GM06990 (cell line): ENCODE measurements at regions not wholly inside any gene's neighbourhood (a gene's known extent, or its start where the extent isn't known, plus 50 kb on each side); places are given as distances from the start of the nearest gene placed in this dataset.
A peak's percentile ranks its signal among the peaks of the same experiment; 100 is the strongest.
"Not testable (repeated sequence)": the region's sequence is repeated elsewhere in the genome, so short reads cannot be mapped to it uniquely, and the experiment has no call there.

Experiments used
- DNase-seq: peaks from one replicate; pipeline ENCODE4 v3.0.0-alpha.2; 2011; ENCODE audit not compliant: insufficient read length; ENCODE audit errors: extremely low read depth
- H3K27me3 ChIP-seq: replicated peaks from 2 replicates; pipeline ENCODE4 v1.6.0; 2011; ENCODE audit warnings: low read length; ENCODE audit not compliant: control insufficient read depth, insufficient read depth
- H3K36me3 ChIP-seq: 2 replicates; pipeline ENCODE4 v1.5.1; 2011; ENCODE audit warnings: low read length; ENCODE audit not compliant: control insufficient read depth, insufficient read depth
- H3K4me3 ChIP-seq: replicated peaks from 2 replicates; pipeline ENCODE4 v1.5.1; 2011; ENCODE audit warnings: low read depth, mild to moderate bottlenecking, control low read depth, low read length
- TF ChIP-seq, protein P1 (sequence below): IDR thresholded peaks from 2 replicates; pipeline ENCODE4 v1.5.1; 2011; ENCODE audit warnings: low read length, control low read depth, mild to moderate bottlenecking, inconsistent platforms; ENCODE audit not compliant: insufficient read depth, poor library complexity, severe bottlenecking

GRCh38 chr4:77355731-77356130, 198.7 kb downstream of the CCNG2 start:
- Histone ChIP-seq H3K27me3 (no peaks in the 10 kb centered on the region), H3K36me3 (no peaks in the 10 kb centered on the region), H3K4me3 (no peak overlapping the region)
- no peak for DNase-seq
- TF ChIP-seq, protein P1, sequence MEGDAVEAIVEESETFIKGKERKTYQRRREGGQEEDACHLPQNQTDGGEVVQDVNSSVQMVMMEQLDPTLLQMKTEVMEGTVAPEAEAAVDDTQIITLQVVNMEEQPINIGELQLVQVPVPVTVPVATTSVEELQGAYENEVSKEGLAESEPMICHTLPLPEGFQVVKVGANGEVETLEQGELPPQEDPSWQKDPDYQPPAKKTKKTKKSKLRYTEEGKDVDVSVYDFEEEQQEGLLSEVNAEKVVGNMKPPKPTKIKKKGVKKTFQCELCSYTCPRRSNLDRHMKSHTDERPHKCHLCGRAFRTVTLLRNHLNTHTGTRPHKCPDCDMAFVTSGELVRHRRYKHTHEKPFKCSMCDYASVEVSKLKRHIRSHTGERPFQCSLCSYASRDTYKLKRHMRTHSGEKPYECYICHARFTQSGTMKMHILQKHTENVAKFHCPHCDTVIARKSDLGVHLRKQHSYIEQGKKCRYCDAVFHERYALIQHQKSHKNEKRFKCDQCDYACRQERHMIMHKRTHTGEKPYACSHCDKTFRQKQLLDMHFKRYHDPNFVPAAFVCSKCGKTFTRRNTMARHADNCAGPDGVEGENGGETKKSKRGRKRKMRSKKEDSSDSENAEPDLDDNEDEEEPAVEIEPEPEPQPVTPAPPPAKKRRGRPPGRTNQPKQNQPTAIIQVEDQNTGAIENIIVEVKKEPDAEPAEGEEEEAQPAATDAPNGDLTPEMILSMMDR, result no peak

DNA sequence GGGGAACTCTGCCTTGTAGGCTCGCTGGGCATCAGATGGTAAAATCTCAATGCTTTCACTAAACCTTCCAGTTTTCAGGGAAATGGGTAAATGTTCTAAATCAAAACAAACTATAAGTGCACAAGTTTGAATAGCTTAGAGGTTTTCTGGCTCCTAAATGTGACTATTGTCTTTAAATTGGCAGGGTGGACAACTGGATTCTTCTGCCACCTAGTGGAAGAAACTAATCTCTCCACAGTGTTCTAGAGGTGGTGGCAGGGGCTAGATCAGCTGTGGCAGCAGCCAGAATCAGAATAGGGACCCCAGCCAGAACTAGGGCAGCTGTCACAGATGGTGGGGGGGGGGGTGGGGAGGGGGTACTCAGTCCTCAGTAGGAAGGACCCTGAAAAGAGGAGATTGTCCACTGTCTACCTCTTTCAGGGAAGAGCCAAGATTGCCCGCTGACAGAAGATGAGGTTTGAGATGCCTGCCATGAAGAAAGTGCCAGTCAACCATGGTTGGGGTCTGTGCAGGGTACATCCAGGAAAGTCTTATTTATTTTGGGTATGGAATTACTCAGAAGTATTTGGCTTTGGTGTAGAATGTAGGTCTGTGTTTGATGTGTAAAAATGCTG, 201.4 kb downstream of the CCNG2 start:
- no peak for DNase-seq
- no peaks in the 10 kb centered on the region for H3K27me3 ChIP-seq
- H3K4me3 ChIP-seq, result no peak overlapping the region
- TF ChIP-seq, protein P1, result peak; percentile 72
- H3K36me3 ChIP-seq, result no peaks in the 10 kb centered on the region

GRCh38 chr4:77360451-77360850, 203.4 kb downstream of the CCNG2 start:
- TF ChIP-seq, protein P1, result no peak
- Histone ChIP-seq H3K36me3 (no peaks in the 10 kb centered on the region), H3K4me3 (no peak overlapping the region), H3K27me3 (no peaks in the 10 kb centered on the region)
- DNase-seq, result no peak

GRCh38 chr4:77366876-77367275, 209.9 kb downstream of the CCNG2 start:
- H3K27me3 ChIP-seq, DNase-seq: not testable (repeated sequence)

GRCh38 chr4:77367638-77368037, 210.6 kb downstream of the CCNG2 start:
- TF ChIP-seq, protein P1, result no peak
- no peak for DNase-seq
- Histone ChIP-seq H3K27me3 (no peaks in the 10 kb centered on the region; the same call in 1 of the 2 replicates), H3K4me3 (no peak overlapping the region), H3K36me3 (no peaks in the 10 kb centered on the region)

More at GRCh38 chr4:77366876-77367275, 209.9 kb downstream of the CCNG2 start:
- H3K4me3 ChIP-seq, H3K36me3 ChIP-seq: not testable (repeated sequence)

- no peak for DNase-seq
- H3K4me3 ChIP-seq, result no peak overlapping the region
- no peaks in the 10 kb centered on the region for H3K36me3 ChIP-seq
- peaks cover 1% of the 10 kb centered on the region for H3K27me3 ChIP-seq
- TF ChIP-seq, protein P1, result no peak
Measured at GRCh38 chr4:77372375-77372774, 215.4 kb downstream of the CCNG2 start.
